GM18517 (cell line): ENCODE measurements at regions not wholly inside any gene's neighbourhood (a gene's known extent, or its start where the extent isn't known, plus 50 kb on each side); places are given as distances from the start of the nearest gene placed in this dataset.

ENCODE experiments used
- ATAC-seq: cut with Tn5 transposase; IDR thresholded peaks from one replicate; pipeline ENCODE4 v1.9.1; 2021; ENCODE audit warnings: mild to moderate bottlenecking, moderate library complexity; ENCODE audit not compliant: unreplicated experiment

- ATAC-seq = no peak
These were observed 199.0 kb downstream of the KATNAL1 start for GRCh38 chr13:30108216-30108912.

DNA sequence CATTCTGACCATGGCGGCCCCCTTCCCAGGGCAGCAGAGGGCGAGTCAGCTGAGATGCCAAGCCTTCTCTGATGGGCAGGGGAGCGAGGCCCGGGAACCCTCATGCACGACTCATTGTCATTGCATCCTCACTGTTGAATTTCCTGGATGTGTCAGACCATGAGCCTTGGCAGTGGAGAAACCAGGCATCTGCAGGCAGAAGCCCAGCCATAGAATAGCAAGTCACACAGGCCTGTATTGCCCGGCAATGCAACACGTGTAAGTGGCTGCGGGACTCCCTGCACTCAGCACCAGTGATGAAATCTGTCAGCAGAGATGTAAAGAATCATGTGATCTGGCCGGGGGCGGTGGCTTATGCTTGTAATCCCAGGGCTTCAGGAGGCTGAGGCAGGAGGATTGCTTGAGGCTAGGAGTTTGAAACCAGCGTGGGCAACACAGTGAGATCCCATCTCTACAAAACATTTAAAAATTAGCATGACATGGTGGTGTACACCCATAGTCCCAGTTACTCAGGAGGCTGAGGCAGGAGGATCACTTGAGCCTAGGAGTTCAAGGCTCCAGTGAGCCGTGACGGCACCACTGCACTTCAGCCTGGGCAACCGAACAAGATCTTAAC, 199.7 kb downstream of the KATNAL1 start:
- no peak for ATAC-seq

DNA sequence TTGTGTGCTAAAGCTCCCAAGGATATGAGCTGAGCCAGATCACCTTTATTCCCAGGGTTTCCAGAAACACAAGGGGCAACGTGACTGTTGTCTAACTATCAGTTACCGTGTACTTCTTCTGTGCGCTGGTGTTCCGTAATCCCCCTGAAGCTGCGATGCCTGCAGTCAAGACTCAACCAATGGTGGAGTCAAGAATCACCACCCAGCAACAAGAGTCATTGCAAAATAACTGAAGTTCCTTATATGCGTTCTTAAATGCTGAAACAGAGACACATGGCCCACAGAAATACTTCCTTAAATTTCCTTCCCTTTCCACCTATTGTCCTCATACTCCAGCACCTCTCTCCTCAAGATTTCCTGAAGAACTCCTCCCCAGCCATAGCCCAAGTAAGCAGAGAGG, 200.2 kb downstream of the KATNAL1 start:
- ATAC-seq = no peak

- no peak for ATAC-seq
These were observed 202.0 kb downstream of the KATNAL1 start for GRCh38 chr13:30105381-30105780.

- no peak for ATAC-seq
These were observed 204.1 kb downstream of the KATNAL1 start for GRCh38 chr13:30103161-30103840.

GRCh38 chr13:30100226-30100625, 207.1 kb downstream of the KATNAL1 start:
- no peak for ATAC-seq

DNA sequence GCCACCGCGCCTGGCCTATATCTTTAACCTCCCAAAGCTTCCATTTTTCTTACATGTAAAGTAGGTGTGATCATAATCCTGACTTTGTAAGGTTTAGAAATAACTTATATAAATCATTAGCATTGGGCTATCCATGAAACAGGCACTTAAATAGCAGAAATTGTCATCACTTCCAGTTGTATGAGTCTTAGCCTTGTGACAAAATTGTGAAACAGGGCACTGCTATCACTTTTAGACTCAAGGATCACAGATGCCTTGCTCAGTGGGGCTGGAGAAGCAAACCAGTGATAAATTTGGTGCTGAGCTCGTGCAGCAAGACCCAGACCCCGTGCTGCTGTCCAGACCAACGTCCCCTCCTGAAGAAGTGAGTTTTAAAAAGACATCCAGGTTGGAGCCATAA, 209.7 kb downstream of the KATNAL1 start:
- ATAC-seq = no peak

GRCh38 chr13:30097089-30097488, 210.3 kb downstream of the KATNAL1 start:
- ATAC-seq = no peak

- no peak for ATAC-seq
These were observed 213.3 kb downstream of the KATNAL1 start for GRCh38 chr13:30094015-30094414.

DNA sequence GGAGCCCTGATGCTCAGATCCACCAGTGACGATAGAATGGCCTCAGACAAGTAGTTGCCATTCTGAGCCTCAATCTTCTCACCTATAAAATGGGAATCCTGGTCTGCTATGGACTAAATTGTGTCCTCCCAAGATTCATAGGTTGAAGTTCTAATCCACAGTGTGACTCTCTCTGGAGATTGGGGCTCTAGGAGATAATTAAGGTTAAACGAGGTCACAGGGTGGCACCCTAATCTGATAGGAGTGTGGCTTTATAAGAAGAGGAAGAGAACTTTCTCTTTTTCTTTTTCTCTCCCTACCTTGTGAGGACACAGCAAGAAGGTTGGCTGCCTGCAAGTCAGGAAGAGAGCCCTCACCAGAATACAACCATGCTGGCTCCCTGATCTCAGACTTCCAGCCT, 214.1 kb downstream of the KATNAL1 start:
- ATAC-seq = no peak

- no peak for ATAC-seq
These were observed 215.7 kb downstream of the KATNAL1 start for GRCh38 chr13:30091691-30092090.

GRCh38 chr13:30091035-30091434, 216.3 kb downstream of the KATNAL1 start:
- no peak for ATAC-seq

DNA sequence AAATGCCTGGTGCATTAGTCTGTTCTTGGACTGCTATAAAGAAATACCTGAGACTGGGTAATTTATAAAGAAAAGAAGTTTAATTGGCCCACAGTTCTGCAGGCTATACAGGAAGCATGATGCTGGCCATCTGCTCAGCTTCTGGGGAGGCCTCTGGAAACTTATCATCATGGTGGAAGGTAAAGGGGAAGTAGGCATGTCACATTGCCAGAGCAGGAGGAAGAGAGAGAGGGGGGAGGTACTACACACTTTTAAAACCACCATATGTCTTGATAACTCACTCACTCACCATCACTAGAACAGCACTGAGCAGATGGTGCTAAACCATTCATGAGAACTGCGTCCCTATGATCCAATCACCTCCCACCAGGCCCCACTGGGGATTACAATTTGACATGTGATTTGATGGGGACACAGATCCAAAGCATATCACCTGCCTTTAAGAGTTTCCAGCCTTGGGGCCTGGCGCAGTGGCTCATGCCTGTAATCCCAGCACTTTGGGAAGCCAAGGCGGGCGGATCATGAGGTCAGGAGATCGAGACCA, 219.0 kb downstream of the KATNAL1 start:
- no peak for ATAC-seq

GRCh38 chr13:30085087-30085486, 222.3 kb downstream of the KATNAL1 start:
- no peak for ATAC-seq

DNA sequence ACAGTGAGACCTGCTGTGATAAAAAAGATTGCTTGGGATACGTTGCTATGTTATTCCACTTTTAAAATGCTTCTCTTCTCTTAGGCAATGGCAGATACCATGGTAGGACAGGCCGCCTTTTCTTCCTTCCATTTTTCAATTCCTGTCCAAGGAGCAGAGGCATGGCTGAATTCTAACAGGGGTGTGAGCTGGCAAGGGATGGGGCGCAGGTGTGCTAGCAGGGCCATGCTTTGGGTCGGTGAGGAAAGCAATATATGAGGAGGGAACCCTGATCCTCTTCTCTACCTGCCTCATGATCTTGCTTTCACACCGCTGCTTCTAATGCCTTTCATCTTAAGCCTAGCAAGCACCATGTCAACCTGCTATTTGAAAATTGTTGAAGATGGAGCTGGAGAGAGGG, 225.0 kb downstream of the KATNAL1 start:
- no peak for ATAC-seq

- no peak for ATAC-seq
These were observed 226.0 kb downstream of the KATNAL1 start for GRCh38 chr13:30081331-30081730.

DNA sequence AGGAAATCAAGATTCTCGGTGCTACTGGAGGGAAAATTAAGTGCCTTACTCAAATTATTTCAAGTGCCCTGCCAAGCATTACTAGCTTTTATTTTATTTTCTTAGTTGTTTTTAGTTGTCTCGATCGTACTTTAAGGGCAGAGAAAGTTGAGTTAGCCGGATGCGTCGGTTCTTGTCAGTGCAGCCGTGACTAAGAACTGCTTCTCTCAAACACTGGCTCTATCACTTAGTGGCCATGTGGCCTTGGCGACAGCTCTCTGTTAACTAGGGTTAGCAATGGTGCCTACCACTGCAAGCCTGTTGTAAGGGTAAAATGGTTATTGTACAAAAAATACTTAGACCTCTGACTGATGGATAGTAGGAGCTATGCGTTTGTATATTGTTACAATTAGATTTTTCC, 227.8 kb downstream of the KATNAL1 start:
- ATAC-seq = no peak

- ATAC-seq = no peak
These were observed 227.6 kb upstream of the UBL3 start for GRCh38 chr13:30078059-30078458.

GRCh38 chr13:30077240-30077735, 226.9 kb upstream of the UBL3 start:
- no peak for ATAC-seq

DNA sequence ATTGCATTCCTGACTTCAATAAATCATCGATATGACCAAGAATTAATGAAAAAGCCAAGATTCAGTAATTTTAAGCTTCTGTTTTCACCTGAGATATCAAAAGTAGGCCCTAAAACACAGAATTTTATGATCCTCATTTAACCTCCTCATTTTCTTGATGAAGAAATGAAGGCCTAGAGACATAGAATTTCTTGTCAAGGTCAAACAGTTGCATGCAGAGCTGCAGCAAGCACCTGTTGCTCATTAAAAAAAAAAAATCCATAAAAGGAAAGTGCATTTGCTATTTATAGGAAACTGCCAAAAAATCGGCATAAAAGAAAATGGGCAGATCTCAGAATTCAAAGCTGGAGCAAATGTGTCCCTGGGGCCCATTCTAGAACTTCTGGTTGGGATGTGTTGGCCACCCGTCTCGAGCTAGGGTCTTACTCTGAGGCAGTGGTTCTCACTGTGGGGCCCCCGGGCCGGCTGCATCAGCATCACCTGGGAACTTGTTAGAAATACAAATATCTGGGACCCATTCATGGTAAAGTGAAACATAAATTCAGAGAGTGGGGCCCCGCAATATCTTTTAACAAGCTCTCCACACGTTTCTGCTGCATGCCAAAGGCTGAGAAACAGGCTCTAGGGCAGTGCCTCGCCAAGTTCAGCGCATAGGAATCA, 224.7 kb upstream of the UBL3 start:
- no peak for ATAC-seq

- no peak for ATAC-seq
These were observed 224.0 kb upstream of the UBL3 start for GRCh38 chr13:30074431-30074830.
